GM23338 (cell line): ENCODE measurements at regions not wholly inside any gene's neighbourhood (a gene's known extent, or its start where the extent isn't known, plus 50 kb on each side); places are given as distances from the start of the nearest gene placed in this dataset.

Experiments used
- ATAC-seq: fragments of 200-7000 bp; cut with Tn5 transposase; 3 replicates; pipeline ENCODE4 v1.9.1; 2020
- DNase-seq: peaks from one replicate; pipeline ENCODE4 v3.0.0-alpha.2; 2015; ENCODE audit warnings: low spot score
- H2AFZ ChIP-seq: fragments of 200-600 bp; sonication (generic); 2 replicates; pipeline ENCODE4 v1.8.0; 2016; ENCODE audit warnings: antibody characterized with exemption, mild to moderate bottlenecking, moderate library complexity
- H3F3A ChIP-seq: fragments of 200-600 bp; sonication (generic); replicated peaks from 2 replicates; pipeline ENCODE4 v1.8.0; 2017; ENCODE audit warnings: antibody characterized with exemption, mixed run types, low read depth
- H3K27ac ChIP-seq: fragments of 200-600 bp; sonication (generic); 2 replicates; pipeline ENCODE4 v1.6.1; 2016; ENCODE audit warnings: low read depth
- H3K27me3 ChIP-seq: fragments of 200-600 bp; sonication (generic); 2 replicates; pipeline ENCODE4 v1.8.0; 2016; ENCODE audit warnings: mild to moderate bottlenecking, mixed run types, moderate library complexity; ENCODE audit not compliant: insufficient read depth
- H3K36me3 ChIP-seq: fragments of 200-600 bp; sonication (generic); 2 replicates; pipeline ENCODE4 v1.8.0; 2016; ENCODE audit warnings: mild to moderate bottlenecking; ENCODE audit not compliant: insufficient read depth
- H3K4me1 ChIP-seq: fragments of 200-600 bp; sonication (generic); 2 replicates; pipeline ENCODE4 v1.8.0; 2016; ENCODE audit warnings: mild to moderate bottlenecking, moderate library complexity; ENCODE audit not compliant: insufficient read depth
- H3K4me2 ChIP-seq: fragments of 200-600 bp; sonication (generic); 2 replicates; pipeline ENCODE4 v1.7.1; 2017; ENCODE audit warnings: mixed run types
- H3K4me3 ChIP-seq: fragments of 200-600 bp; sonication (generic); 2 replicates; pipeline ENCODE4 v1.6.1; 2016; ENCODE audit warnings: mixed run types
- H3K79me2 ChIP-seq: fragments of 200-600 bp; sonication (generic); replicated peaks from 2 replicates; pipeline ENCODE4 v1.8.0; 2017; ENCODE audit warnings: mild to moderate bottlenecking; ENCODE audit not compliant: insufficient read depth
- H3K9me2 ChIP-seq: fragments of 200-600 bp; sonication (generic); 2 replicates; pipeline ENCODE4 v1.8.0; 2017; ENCODE audit not compliant: insufficient read depth
- H4K20me1 ChIP-seq: fragments of 200-600 bp; sonication (generic); replicated peaks from 2 replicates; pipeline ENCODE4 v1.8.0; 2017; ENCODE audit warnings: mild to moderate bottlenecking; ENCODE audit not compliant: insufficient read depth
- H3K27ac Mint-ChIP-seq: 2 replicates; pipeline ENCODE4 v1.8.0; 2020; ENCODE audit warnings: inconsistent platforms, mild to moderate bottlenecking, moderate library complexity, mixed read lengths
- H3K27me3 Mint-ChIP-seq: 3 replicates; pipeline ENCODE4 v1.8.0; 2022; ENCODE audit warnings: low read depth, mild to moderate bottlenecking, moderate library complexity, mixed read lengths, inconsistent platforms; ENCODE audit not compliant: insufficient read depth, poor library complexity
- H3K36me3 Mint-ChIP-seq: 3 replicates; pipeline ENCODE4 v1.8.0; 2021; ENCODE audit warnings: low read depth, mild to moderate bottlenecking, inconsistent platforms, moderate library complexity, mixed read lengths
- H3K4me1 Mint-ChIP-seq: 3 replicates; pipeline ENCODE4 v1.8.0; 2020; ENCODE audit warnings: mild to moderate bottlenecking, inconsistent platforms, mixed read lengths
- H3K4me3 Mint-ChIP-seq: 3 replicates; pipeline ENCODE4 v1.8.0; 2021; ENCODE audit warnings: moderate library complexity, mild to moderate bottlenecking, inconsistent platforms, mixed read lengths
- H3K9me3 Mint-ChIP-seq: 3 replicates; pipeline ENCODE4 v1.8.0; 2020; ENCODE audit warnings: moderate library complexity, mild to moderate bottlenecking, inconsistent platforms, mixed read lengths
- CREB1 ChIP-seq: fragments of 250-450 bp; sonication (Bioruptor Pico); IDR thresholded peaks from 2 replicates; pipeline ENCODE4 v1.5.0; 2020; ENCODE audit warnings: low read depth, mild to moderate bottlenecking, moderate library complexity
- CTCF ChIP-seq, 2 experiments: fragments of 200-600 bp in 1 of 2; sonication (generic) in 1 of 2; conservative IDR thresholded peaks; 2 replicates each; pipeline versions ENCODE4 v1.5.1 to v1.6.1; 2016 to 2017; ENCODE audit warnings: antibody characterized with exemption in 2 of 2, low read depth in 2 of 2, mild to moderate bottlenecking in 2 of 2, moderate library complexity in 1 of 2
- ETS1 ChIP-seq: IDR thresholded peaks from 2 replicates; pipeline ENCODE4 v1.6.1; 2016; ENCODE audit warnings: antibody characterized with exemption
- EZH2 ChIP-seq: fragments of 200-600 bp; sonication (generic); IDR thresholded peaks from one replicate; pipeline ENCODE4 v1.8.0; 2017; ENCODE audit warnings: antibody characterized with exemption, mild to moderate bottlenecking, low read depth; ENCODE audit not compliant: unreplicated experiment
- EZH2phosphoT487 ChIP-seq: fragments of 200-600 bp; sonication (generic); IDR thresholded peaks from one replicate; pipeline ENCODE4 v1.8.1; 2018; ENCODE audit warnings: antibody characterized with exemption; ENCODE audit not compliant: unreplicated experiment
- JUNB ChIP-seq: IDR thresholded peaks from one replicate; pipeline ENCODE4 v1.6.1; 2016; ENCODE audit warnings: antibody characterized with exemption; ENCODE audit not compliant: unreplicated experiment
- NANOG ChIP-seq: IDR thresholded peaks from 2 replicates; pipeline ENCODE4 v1.6.1; 2016; ENCODE audit warnings: antibody characterized with exemption, borderline replicate concordance
- POLR2AphosphoS5 ChIP-seq: IDR thresholded peaks from 2 replicates; pipeline ENCODE4 v1.6.1; 2016; ENCODE audit warnings: antibody characterized with exemption, low read depth
- REST ChIP-seq: IDR thresholded peaks from one replicate; pipeline ENCODE4 v1.6.1; 2018; ENCODE audit warnings: antibody characterized with exemption; ENCODE audit not compliant: unreplicated experiment
- STAT1 ChIP-seq: IDR thresholded peaks from one replicate; pipeline ENCODE4 v1.6.1; 2016; ENCODE audit warnings: antibody characterized with exemption; ENCODE audit not compliant: unreplicated experiment
- ZNF114 ChIP-seq: fragments of 250-450 bp; sonication (Bioruptor Pico); IDR thresholded peaks from 2 replicates; pipeline ENCODE4 v1.5.0; 2020; ENCODE audit warnings: mild to moderate bottlenecking, moderate library complexity
- ZNF331 ChIP-seq: fragments of 250-450 bp; sonication (Bioruptor Pico); IDR thresholded peaks from 2 replicates; pipeline ENCODE4 v1.5.0; 2020; ENCODE audit warnings: low read depth, mild to moderate bottlenecking, moderate library complexity
- ZNF462 ChIP-seq: fragments of 250-450 bp; sonication (Bioruptor Pico); IDR thresholded peaks from 2 replicates; pipeline ENCODE4 v1.5.0; 2020; ENCODE audit warnings: mild to moderate bottlenecking, moderate library complexity

- Histone ChIP-seq H3K79me2 (no peaks in the 10 kb centered on the region), H3K4me3 (no peak overlapping the region), H3K4me2 (no peak overlapping the region), H3K27me3 (no peaks in the 10 kb centered on the region), H3K27ac (no peak overlapping the region), H3K36me3 (no peaks in the 10 kb centered on the region), H3K4me1 (no peaks in the 10 kb centered on the region), H3F3A (no peaks in the 10 kb centered on the region), H4K20me1 (no peaks in the 10 kb centered on the region), H2AFZ (no peak overlapping the region), H3K9me2 (peaks cover 7% of the 10 kb centered on the region; the same call in 1 of the 2 replicates)
- H3K27ac Mint-ChIP-seq, result no peak overlapping the region
- peaks cover 5% of the 10 kb centered on the region; the same call in 1 of the 3 replicates for H3K36me3 Mint-ChIP-seq
- H3K9me3 Mint-ChIP-seq, result peaks cover 15% of the 10 kb centered on the region
- ATAC-seq, result no peak
- H3K4me1 Mint-ChIP-seq, result no peaks in the 10 kb centered on the region
- H3K27me3 Mint-ChIP-seq, result peaks cover 4% of the 10 kb centered on the region
- TF ChIP-seq ZNF331 (CRISPR knock-in tag) (no peak), REST (no peak), STAT1 (no peak), JUNB (no peak), ZNF114 (CRISPR knock-in tag) (no peak), ZNF462 (no peak), CREB1 (CRISPR knock-in tag) (no peak), CTCF (conservative IDR thresholded peaks at IDR 0.05; ENCODE audit: low read depth in 2 of 2) (no peak), EZH2 (no peak), EZH2phosphoT487 (no peak), POLR2AphosphoS5 (no peak), NANOG (no peak), ETS1 (no peak)
- no peak overlapping the region for H3K4me3 Mint-ChIP-seq
- DNase-seq, result no peak
These were observed 120.4 kb upstream of the NSMCE3 start for GRCh38 chr15:29390051-29390450.
